HG03342 (cell line): ENCODE measurements at regions not wholly inside any gene's neighbourhood (a gene's known extent, or its start where the extent isn't known, plus 50 kb on each side); places are given as distances from the start of the nearest gene placed in this dataset.
"Not testable (repeated sequence)": the region's sequence is repeated elsewhere in the genome, so short reads cannot be mapped to it uniquely, and the experiment has no call there.

Experiments
- ATAC-seq: cut with Tn5 transposase; IDR thresholded peaks from one replicate; pipeline ENCODE4 v1.9.1; 2021; ENCODE audit warnings: mild to moderate bottlenecking, moderate library complexity; ENCODE audit not compliant: unreplicated experiment

DNA sequence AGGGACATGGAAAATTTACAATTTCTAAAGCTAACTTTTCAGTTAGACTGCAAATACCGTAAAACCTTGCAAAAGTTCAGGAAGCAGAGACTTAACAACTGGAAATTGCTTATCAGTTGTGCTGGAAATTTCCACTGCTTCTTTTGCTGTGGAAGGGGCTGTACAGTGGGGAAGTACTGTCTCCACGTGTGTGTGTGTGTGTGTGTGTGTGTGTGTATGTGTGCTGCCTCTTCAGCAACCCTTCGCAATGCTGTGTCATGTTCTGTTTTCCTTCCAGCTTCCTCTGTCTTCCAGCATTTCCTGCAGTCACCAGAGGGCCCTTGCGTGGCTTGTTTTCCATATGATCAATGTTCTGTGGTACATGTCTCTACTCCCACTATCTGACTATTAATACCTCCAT is 87.5 kb upstream of the RANBP3L start:
- no peak for ATAC-seq

DNA sequence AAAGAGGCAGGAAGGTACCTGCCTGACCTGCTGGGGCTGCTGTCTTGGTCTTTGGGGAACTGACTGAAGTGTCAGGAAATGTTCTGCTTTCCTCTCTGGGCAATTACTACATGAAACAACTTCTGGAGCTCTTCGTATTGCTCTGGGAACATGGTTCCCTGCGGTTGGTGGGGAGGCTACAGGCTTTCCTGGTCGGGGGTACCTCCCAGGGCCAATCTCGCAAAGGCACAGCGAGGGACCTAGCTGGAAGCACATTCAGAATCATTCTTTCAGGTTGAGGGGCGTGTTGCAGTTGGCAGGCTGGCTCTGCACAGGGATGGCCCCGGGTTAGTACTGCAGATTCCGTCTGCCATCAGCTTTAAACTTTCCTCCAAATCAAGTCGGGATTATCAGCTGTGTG is 88.9 kb upstream of the RANBP3L start:
- ATAC-seq: no peak

DNA sequence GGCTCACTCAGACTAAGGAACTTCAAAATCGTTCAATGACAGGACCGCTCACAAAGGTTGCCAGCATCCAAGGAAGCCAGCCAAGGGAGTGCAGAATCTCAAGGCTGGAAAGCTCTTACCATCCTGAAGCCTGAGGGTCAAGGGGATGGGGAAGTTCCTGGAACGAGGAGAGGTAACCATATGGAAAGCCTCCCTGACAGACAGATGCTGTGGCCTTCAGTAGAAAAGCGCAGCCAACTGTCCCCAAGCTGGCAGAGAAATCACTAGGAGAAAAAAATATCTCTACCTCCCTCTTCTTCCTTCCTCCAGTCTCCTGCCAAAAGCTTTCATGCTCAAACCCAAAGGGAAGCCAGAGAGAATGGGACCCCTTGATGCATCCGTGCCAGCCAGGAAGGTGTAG is 90.5 kb upstream of the RANBP3L start:
- ATAC-seq: no peak

DNA sequence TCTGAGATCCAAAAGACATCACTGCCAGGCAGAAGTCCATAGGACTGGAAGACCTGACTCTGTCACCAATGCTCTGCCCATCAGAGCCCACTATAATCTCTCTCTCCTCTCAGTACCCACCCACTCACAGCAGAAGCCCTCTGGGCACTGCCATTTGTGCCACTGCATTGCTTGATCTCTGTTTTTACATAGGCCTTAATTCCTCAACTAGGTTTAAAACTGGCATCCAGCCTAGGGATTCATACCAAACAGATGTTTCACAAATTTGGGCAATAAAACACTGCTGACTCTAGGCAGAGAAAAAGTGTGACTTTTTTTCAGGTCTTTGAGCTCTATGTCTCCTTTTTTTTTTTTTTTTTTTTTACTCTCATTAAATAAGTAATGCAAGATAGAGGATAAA is 91.1 kb upstream of the RANBP3L start:
- no peak for ATAC-seq

DNA sequence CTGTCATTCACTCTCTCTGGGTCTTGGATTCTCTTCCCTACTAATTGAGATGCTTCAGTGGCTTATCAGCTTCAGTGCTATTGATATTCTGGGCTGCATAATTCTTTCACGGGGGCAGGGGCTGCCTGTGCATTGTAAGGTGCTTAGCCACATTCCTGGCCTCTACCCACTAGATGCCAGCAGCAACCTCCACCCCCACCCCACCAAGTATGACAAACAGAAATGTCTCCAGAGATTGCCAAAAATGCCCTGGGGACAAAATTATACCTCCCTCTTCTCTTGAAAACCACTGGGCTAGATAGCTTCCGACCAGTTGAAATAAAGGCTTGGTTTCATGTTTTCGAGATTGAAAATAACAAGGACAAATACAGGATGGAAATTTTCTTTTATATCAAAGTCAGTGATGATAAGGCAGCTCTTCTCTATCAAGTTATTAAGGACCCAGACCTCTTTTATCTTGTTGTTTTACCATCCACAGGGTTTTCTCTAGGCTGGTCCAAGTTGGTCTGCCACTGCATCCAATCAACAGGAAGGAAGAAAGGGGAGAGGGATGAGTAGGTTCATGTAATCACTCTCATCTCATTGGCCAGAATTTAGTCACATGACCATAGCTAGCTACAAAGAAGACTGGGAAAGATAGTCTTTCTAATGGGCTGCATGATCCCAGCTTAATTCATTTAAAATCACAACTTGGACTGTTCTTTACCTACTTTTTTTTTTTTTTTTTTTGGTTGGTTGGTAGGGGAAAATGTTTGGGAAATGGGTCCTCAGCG is 92.1 kb upstream of the RANBP3L start:
- ATAC-seq: no peak

DNA sequence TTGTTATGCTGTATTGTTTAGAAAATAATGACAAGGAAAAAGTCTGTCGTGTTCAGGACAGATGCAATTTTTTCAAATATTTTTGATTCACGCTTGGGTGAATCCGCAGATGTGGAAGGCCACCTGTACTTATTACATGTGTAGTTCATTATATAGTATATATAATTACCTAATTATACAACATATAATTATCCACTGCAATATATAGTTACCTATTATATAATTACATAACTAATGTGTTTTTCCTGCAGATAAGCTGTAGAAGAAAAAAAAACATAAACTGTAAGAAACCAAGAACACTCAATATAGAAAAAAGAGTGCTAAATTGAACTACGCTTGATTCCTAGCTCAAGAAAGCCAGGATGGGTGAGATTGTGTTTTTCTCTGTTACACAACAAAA is 93.6 kb upstream of the RANBP3L start:
- no peak for ATAC-seq

DNA sequence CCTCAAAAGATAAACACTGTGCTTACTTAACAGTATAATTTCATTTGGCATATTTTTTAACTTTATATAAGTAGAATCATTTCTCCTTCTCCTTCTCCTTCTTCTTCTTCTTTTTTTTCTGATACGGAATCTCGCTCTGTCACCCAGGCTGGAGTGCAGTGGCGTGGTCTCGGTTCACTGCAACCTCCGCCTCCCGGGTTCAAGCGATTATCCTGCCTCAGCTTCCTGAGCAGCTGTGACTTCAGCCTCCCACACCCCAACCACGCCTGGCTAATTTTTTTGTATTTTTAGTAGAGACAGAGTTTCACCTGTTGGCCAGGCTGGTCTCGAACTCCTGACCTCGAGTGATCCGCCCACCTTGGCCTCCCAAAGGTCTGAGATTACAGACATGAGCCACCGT is 94.2 kb upstream of the RANBP3L start:
- ATAC-seq: not testable (repeated sequence)

DNA sequence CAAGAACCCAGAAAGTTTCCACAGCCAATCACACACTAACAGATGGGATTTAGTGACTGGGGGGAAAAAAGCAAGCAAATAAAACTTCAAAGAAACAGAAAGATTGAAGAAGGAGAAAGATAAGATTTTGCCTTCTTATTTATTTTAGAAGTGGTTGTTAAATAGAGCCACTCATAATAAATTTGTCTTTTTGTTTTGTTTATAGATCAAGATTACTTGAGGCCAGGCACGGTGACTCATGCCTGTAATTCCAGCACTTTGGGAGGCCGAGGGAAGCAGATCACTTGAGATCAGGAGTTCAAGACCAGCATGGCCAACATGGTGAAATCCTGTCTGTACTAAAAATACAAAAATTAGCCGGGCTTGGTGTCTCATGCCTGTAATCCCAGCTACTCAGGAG is 94.9 kb upstream of the RANBP3L start:
- no peak for ATAC-seq

DNA sequence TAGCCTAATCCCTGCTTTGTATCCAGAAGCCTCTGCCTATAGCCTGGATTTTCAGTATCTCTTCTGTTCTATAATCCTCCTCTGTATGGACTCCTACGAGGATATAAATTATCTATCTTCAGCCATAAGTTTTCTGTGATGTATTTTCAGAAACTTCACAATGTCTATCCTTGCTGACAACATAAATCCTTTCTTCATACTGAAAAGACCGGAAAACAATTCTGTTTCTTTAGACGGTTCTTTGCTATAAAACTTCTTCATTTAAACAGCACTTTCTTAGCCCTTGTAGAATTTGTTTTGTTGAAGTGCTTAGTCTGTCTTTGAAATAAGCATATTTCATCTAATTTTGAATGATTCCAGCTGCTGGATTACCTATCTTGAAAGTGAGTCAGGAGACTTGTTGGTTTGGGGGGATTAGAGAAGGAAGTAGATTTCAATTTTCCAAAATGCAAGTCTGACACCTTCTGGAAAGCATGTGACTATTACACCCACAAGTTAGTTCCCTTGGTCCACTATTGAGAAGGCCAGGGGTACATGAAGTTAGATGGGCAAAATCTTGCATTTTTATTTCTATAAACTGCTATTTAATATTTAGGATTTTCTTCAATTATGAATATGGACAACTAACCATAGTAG is 96.3 kb upstream of the RANBP3L start:
- no peak for ATAC-seq

DNA sequence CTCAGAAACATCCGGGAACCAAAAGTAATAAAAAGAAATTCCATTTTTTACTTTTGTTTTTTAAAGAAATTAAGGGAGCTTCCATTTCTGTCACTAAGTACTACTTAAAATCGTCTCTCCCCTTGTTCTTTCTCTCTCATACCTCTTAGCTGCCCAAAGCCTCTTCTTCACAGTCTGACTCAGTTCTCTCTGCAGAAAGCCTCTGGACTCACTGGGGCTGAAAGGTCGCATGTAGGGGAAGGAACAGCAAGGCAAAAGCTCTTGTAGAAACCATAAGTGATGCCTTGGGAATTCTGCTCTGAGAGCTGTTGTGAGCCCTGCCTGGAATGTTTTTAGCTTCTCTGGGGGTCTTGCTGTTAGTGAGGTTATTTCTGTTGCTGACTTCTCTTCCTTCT is 100.8 kb upstream of the RANBP3L start:
- no peak for ATAC-seq

DNA sequence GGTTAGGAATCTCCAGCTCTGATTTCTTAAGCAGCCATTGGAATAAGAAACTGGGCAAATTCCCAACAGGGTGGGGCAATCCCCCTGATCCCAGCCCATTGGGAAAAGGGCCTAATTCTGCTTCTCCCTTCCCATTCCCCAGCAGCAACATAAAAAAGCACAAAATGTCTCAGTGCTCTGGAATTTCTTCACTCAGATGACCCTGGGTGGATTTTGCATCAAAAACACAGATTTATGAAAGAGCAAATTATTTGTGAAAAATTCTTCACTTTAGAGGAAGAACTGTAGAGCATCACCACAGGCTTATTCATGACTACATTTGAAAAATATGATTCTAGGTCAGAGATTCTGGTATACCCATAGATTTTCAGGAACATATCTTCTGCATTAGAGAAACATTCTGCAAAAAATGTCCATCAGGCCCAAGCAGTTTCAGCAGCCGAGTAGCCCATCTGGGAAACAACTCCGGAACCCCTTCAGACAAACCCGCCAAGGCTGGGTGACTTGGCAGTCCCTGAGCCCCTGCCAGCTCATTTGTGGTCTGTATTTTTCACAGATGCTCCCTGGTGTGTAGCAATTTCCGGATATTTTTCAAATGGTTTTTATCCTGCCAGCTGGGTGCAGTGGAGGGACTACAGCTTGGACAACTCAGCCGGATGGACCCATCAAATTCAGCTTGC is 102.1 kb upstream of the RANBP3L start:
- no peak for ATAC-seq

DNA sequence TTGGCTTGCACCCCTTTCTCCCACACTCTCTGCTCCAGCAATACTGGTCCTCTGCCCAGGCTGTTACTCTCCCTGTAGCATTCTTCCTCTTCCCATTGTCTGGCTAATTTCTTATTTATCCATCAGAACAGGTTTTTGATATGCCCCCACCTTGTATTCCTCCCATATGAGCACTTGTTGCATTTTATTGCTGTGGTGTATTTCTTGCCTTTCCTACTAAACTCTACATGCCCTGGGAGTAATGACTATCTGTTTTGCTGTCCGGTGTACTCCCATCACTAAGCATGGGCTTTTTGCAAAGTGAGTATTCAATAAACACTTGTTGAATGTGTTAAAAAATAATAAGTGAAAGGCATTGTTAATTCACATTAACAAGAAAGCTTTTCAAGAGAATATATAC is 104.3 kb upstream of the RANBP3L start:
- ATAC-seq: no peak

DNA sequence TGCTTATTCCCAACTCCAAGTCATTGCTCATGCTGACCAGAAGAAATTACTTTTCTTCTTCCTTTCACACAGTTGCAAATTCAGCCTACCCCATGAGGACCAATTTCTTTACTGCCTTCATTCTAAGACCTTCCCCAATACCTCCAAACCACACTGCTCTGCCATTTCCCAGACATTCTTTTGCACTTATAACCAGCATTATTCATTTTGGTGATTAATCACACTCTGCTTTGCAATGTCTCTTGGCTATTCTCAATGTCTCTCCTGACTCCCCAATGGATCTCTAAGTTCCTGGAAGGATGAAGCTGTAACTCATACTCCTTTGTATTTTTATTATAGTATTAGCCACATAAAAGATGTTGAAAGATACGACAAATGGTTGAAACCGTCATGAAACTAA is 105.7 kb upstream of the RANBP3L start:
- ATAC-seq: no peak

DNA sequence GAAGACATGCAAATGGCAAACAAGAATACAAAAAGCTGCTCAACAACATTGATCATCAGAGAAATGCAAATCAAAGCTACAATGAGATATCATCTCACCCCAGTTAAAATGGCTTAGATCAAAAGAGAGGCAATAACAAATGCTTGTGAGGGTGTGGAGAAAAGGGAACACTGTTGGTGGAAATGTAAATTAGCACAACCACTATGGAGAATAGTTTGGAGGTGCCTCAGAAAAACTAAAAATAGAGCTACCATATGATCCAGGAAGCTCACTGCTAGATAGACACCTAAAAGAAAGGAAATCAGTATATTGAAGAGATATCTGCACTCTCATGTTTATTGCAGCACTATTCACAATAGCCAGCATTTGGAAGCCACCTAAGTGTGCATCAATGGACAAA is 108.0 kb upstream of the RANBP3L start:
- not testable (repeated sequence) for ATAC-seq

DNA sequence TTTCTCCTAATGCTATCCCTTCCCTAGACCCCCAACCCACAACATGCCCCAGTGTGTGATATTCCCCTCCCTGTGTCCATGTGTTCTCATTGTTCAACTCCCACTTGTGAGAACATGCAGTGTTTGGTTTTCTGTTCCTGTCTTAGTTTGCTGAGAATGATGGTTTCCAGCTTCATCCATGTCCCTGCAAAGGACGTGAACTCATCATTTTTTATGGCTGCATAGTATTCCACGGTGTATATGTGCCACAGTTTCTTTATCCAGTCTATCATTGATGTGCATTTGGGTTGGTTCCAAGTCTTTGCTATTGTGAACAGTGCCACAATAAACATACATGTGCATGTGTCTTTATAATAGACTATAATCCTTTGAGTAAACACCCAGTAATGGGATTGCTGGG is 109.0 kb upstream of the RANBP3L start:
- ATAC-seq: not testable (repeated sequence)

DNA sequence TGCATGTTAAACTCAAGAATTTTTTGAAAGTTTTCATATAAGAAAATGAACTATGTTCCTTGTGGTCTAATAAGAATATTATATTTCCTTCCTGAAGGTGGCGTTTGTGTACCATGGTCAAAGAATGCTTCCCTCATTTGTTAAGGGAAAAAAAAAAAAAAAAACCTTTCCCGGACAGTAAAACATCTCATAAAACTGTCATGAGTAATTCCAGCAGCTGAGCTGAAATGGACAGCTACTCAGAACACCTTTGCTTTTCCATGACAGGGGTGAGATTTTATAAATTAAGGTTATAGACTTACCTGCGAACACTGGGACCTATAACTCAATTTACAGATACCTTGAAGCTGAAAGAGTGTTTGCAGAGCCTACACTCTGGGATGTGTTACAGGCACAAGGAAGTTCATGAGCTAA is 113.2 kb upstream of the RANBP3L start:
- no peak for ATAC-seq

DNA sequence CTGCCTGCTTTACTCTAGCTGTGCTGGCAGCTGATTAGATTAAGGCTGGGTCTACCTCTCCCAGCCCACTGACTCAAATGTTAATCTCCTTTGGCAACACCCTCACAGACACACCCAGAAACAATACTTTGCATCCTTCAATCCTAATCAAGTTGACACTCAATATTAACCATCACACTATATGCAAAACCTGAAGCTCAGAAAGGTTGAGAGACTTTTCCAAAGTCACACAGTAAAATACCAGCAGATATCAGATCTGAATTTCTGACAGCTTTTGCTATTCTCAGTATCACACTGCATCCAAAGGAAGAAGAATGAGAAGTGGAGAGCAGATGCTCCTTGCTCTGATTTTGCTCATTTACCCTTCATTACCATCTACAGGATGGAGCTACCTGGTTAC is 114.9 kb upstream of the RANBP3L start:
- ATAC-seq: no peak

DNA sequence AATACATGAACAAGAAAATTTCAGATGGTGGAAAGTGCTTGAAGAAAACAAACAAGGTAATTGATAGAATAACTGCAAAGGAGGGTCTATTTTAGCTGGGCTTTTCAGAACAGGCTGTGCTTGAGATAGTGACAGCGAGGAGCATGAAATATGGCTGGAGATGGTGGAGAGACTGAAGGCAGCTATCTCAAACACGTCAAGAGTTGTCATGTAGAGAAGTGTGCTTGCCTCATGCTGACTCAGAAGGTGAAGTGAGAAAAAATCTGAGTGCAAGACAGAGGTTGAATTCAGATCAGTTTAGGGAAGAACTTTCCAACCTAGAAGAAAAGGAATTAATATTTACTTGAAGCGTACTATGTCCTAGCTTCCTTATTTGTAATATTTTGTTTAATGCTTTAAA is 115.5 kb upstream of the RANBP3L start:
- no peak for ATAC-seq

DNA sequence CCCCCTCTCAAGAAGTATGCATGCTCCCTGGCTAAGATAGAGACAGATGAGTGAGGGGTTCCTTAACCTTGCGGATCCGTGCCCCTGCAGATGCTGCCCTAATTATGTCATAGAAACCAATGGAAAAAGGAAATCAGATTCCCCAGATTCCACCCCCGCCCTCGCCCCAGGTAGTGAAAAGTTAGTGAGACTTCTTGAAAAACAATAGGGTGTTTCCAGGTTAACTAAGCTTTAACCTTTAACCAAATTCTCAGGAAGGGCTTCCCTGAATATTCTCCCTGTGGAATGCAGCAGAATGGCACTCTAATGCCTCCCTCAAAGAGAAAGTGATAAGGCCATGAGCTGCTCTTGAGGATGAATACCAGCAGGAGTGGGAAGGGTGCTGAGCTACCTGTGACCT is 116.0 kb upstream of the RANBP3L start:
- no peak for ATAC-seq

DNA sequence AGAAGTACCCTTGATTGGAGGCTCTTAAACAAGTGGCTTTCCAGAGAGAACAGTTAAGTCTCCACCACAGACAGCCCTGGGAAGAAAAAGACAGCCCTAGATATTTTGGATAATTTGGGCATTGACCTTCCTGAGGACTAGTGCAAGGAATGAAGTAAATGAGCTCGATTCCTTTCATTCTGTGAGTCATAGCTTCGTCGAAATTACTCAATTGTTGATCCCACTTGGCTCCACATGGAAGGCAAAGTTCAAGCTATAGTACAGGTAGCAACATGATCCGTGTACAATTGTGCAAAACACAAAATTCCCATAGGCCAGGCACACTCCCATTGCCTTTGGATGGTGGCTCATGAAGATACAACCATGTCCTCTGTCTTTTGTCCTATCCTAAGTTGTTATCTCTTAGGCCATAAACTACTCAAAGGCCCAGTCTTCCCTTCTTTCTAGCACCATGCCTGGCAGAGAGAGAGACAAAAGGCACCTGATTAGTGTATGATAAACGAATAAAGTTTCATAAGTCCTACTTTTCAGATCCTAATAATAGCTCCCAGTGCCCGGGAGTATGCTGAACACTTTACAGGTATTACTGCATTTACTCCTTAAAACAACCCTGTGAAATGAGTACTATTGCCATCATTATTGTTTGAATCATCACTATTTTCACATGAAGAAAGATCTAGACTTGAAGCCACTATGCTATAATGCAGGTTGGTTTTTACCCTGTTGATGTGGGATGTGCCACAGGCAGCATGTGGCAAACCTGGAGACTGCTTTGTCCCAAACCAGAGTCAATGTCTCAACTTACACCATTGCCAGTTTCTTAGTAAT is 116.7 kb upstream of the RANBP3L start:
- no peak for ATAC-seq

DNA sequence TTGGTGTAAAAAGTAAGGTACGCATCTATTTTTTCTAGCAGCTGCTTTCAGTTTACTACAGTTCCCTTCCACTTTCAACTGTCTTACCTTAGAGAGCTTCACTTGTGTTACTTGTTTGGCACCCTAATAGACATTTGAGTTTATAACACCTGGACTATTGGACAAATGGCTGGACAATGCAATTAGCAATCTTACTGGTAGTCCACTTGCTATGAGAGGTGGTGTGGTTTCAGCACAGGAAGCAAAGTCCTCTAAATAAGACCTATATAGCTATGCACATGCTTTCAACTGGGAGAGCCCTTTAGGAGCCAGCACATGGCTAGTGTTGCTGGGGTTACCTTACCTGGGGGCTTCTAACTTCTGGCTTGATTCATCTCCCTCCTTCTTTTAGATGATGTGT is 119.6 kb upstream of the RANBP3L start:
- no peak for ATAC-seq
